HG02571 (cell line): ENCODE measurements at regions not wholly inside any gene's neighbourhood (a gene's known extent, or its start where the extent isn't known, plus 50 kb on each side); places are given as distances from the start of the nearest gene placed in this dataset.

Experiments
- ATAC-seq: cut with Tn5 transposase; IDR thresholded peaks from one replicate; pipeline ENCODE4 v1.9.1; 2021; ENCODE audit warnings: mild to moderate bottlenecking, moderate library complexity; ENCODE audit not compliant: unreplicated experiment

DNA sequence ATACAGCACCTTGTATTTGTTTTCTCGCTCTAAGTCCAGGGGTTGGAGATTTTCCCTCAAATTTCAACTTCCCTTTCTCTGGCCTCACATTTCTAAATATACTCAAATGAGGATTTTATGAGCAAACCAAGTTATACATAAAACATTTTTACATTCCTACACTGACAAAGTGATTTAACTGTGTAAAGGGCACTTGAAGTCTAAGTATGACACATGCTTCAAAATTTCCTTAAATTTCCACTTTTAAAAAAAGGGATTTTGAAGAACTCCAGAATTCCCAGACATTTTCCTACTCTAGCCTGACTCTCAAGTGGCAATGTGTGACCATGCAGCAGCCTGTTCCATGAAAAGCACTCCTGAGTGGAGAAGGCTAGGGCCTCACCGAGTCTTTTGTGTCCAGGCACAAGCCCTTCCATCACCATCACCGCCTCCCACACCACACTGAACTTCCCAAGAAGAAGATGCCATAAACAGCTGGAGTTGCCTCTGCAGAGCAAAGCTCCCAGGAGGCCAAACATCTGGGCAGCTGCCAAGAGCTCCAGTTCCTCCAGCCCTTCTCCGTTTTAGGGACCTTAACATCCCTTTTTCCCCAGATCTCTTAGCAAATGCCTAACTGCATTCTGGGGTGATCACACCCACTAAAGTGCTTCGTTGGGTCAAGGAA lies 68.9 kb downstream of the NCR2 start:
- ATAC-seq: no peak

DNA sequence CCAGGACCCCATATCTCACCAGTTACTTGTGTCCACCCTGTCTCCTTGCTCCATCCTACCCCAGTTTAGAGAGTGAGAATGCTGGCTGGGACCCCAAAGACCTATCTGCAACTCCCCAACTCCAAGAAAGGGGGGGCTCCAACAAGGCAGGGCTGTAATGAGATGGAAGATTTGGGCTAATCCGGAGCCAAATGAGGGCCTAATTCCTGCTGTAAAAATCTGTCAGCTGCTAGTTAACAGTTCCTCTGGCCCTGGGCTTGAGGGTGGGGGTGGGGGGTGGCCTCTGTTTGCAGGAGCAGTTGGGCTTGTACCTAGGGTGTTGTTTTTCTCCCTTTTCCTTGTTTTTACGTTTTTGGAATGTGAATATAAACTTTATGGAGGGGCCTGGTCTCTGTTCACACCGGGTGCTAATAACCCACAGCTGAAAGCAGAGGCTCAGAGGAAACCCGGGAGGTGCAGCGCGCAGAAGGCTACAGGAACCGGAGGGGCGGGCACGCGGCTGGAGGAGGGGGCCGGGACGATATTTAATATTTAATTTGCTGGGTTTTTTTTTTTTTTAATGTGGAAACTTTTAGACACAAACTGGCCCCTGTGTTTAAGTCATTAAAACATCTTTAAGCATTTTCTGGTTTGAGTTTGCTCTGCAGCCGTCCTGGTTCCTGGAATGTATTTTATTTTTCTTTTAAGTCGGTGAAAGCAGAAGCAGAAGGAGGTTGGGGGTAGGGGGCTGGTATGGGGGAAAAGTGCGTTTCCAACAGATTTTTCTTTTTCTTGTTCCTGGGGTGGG lies 70.7 kb downstream of the NCR2 start:
- no peak for ATAC-seq

DNA sequence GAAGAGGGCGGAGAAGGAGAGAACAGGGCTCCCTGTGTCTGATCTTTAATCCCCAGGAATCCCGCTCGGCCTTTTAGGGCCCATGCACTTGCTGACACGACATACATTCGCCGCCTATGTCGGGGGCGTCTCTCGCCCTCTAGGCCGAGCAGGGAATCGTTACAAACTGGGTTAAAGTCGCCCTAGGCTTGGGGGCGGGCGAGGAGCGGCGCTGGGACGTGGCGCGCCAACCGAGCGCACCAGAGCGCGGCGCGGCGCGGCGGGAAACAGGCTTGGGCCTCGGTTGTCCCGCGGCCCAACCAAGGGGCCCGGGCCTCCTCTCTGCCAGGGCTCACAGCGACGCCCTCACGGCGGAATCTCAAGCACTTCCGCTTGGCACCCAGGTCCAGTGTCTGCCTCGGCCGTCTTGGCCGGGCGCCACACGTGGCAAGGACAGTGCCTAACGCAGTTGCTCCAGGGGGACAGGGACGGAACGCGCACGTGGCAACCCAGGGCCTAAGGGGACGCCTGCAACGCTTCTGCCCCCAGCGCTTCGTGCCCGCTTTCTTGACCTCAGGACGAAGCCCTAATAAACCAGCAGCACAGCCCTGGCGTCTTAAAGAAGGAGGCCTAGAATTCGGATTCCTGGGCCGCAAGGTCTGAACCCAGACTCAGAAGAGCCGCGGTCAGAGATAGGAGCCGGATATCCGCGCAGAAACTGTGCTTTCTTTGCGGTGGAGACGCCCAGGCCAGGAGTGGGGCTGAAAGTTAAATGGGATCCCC lies 71.5 kb downstream of the NCR2 start:
- no peak for ATAC-seq

DNA sequence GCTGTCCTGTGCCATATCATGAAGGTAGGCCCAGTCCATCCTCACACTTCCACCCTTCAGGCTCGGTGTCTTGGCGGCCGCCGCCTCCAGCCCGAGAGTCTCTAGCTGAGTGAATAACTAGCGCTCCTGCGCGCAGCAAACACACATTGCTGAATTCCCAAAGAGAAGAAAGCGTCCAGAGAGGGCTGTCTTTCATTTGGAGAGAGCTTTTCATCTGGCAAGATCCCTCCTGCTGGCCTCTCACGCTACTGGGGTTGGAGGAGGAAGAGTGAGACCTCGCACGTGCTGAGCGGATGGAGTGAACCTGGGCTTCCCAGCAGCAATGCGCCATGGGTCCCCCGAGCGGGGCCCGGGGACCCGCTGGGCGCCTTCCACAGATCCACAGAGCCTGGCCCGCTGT lies 73.2 kb downstream of the NCR2 start:
- no peak for ATAC-seq

DNA sequence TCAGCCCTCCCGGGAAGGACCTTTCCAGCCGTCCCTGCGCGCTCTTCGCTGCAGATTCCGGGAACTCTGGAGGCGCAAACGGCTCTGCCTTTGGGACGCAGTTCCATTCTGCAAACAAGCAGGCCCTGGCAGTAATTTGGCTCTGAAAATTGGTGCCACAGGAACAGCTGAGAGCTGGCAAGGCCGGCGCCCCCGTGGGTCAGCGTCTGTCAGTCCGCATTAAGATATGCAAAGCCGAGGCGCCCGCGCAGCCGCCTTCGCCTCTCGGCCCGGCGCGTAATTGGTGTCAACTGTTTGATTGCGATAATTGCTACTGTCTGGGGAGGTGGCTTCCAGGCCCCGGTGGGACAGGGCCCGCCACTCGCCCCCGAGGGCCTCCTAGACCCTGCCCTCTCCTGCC lies 73.6 kb downstream of the NCR2 start:
- no peak for ATAC-seq

DNA sequence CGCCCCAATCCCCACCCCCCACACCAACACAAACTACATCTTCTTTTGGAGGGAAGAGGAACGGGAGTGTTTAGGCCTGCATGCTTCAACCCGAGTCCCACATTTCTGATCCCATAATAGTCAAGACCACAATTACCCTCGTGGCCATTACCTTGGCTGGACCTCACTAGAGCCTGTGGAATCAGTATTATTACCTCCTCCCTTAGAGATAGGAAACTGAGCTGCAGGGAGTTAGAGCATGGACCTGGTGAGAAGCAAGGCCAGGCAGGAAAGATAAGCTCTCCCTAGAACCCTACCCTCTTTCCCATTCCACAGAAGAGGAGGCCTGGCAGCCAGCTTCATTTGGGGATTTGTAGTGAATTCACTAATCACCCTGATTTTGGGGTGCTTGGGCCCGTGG lies 74.1 kb downstream of the NCR2 start:
- no peak for ATAC-seq

DNA sequence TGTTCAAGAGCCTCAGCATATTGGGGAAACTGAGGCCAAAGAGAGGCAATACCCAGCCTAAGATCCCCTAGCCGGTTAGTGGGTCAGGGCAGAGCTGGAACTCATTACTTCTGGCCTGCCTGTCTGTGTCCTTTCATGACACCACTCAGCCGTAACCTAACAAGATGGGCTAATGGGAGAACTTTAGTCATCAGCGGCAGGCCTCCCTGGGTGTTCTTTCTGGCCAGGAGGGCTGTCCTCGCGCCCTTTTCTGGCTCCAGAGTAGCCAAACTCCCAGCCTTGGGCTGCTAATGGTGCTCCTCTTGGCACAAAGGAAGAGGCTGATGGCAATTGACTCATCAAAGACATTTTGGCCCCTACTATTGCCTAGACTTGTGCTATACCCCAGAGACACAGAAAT lies 76.6 kb downstream of the NCR2 start:
- no peak for ATAC-seq

DNA sequence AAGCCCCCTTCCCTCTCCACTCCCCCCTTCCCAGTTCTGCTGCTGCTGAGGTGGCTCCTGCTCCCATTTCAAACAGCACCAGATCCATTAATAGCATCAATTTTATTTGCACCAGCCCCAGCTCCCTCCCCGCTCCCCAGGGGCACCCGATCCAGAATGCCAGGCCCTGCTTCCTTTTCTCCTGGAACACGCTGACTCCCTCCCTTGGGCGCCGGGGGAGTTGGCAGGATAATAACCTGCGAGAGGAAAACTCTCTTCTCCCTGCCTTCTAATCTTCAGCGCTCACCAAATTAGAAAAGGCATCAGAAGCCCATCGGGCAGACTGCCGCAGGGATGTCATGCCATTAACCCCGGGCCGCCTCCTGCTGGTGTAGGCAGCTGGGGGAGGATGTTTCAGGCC lies 77.8 kb downstream of the NCR2 start:
- ATAC-seq: no peak

DNA sequence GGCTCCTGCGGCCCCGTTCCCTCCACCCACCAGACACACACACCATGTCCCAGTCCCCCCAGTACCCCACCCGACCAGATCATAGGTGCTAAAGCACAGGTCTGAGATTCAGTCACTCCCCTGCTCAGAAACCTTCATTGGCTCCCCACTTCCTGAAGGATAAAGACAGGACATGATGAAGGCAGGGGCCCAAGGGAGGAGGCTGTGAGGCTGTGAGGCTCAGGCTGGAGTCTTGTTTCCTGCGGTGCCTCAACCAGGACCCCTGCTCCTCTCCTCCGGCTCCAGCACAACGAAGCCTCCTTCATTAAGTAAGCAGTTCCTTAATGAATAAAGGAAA lies 81.1 kb downstream of the NCR2 start:
- ATAC-seq: no peak

DNA sequence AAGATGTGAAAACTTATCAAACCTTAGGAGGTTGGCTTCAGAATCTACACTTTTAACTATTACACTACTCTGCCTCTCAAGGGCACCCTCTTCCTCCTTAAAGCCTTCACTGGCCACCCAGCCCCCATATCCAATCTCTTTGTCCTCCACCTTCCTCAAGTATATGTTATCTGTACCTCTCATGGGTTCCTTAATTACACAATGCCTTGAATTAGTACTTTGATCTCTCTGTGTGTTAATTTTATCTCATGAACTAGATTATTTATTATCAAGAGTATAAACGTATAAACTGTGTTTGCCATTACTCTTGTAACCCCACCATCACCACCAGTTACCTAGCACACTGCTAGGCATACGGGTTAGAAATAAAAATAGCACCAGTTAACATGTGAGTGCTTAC lies 83.3 kb downstream of the NCR2 start:
- no peak for ATAC-seq

DNA sequence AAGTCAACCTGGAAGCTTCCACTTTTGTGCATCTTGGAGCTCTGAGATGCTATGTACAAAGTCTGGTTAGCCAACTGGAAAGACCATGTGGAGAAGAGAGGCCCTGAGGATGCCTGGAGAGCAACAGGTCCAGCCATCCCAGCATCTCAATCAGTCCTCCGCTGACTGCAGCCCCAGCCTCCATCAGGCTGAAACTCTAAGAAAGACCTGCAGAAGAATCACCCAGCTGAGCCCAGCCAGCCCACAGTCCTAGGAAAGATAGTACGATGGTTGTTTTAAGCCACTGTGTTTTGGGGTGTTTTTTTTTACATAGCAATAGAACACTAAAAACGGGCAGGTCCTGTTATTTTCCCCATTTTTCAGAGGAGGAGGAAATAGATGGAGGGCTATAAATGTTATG lies 84.0 kb downstream of the NCR2 start:
- ATAC-seq: no peak

DNA sequence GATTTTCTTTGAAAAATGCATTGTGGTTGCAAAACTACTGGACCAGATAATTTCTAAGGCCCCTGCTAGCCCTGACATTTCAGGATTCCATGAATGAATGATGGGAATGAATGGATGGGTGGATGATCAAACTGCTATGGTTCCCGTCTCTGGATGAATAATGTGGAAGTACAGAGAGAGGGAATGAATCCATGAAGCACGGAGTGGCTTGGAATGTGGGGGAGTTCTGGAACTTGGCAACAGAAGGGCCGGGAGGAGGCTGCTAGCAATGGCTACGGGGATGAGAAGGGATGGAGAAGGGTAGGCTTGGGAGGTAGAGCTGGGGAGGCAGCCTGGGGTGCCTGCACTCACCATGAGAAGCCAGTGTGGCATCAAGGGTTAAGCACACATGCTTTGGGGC lies 84.8 kb downstream of the NCR2 start:
- ATAC-seq: no peak

DNA sequence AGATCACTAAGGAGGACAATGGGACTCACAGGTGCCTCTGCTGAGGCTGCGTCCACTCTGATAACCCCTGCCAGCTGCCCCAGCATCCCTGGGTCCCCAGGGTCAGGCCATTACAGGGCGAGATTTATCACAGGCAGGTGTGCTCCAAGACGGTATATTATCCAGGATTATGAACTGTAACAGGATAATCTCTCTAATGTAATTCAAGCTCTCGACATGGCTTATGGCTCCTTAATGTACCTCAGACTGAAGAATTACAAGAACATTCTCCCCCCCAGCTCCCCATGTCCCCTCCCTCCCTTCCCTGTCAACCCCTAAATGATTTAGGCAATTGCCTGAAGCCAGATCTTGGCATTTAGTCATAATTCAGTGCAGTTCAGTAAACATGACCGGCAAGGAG lies 86.8 kb downstream of the NCR2 start:
- ATAC-seq: no peak

DNA sequence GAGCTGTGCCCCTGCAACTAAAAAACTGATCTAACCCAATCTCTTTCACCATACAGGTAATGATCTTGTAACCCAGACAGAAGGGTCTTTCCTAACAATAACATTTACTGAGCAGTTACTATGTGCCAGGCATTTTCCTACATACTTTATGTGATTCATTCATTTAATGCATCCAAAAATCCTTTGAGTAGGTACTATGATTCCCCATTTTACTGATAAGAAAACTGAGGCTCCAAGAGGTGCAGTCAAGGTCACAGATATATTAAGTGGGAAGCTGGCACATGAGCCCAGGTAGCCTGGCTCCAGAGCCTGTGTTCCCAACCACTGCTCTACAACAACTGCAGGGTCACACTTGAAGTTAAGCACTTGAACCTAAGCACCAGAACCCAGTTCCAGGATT lies 87.6 kb downstream of the NCR2 start:
- ATAC-seq: no peak

DNA sequence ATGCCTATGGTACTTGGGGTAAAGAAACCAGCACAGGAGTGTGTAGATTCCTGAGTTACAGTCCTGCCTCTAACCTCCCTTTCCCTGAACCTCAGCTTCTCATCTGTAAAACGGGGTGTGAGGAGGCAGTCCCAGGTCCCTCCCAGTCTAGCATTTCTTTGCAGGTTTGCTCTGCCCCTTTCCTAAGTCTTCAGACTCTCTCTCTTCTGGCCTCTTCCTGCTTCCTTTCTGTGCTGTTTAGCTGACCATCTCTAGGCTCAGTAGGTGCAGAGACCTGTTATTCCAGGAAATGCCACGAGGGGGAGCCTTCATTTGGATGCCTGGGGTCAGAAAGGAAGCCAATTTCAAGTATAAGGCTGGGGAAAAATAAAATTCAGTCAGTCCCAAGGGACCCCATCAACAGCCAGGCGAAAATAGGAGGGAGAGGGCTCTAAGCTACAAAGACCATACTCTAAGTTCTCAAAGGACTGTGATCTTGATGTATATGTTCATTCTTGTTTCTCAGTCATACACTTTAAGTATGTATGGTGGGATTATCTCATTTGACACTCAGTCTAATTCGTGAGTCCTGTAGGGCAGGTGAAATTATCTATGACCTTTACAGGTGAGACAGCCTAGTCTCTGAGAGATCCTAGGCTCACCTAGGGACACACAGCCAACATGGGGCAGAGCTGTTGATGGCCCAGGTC lies 89.1 kb downstream of the NCR2 start:
- ATAC-seq: no peak

DNA sequence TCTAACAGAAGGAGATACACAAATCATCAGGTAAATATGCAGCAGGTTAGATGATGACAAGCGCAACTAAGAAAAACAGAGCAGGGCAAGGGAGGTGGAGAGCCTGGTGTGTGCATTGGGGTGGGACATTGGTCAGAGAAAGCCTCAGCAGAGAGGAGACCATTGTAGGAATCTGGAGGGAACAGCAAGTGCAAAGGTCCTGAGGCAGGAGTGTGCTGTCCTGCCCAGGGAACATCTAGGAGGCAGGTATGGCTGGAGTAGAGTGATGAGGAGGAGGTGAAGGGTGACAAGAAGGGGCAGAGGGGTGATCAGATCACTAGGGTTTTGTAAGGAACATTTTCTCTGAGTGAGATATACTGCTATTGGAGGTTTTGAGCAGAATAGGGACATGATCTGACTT lies 90.1 kb downstream of the NCR2 start:
- ATAC-seq: no peak

DNA sequence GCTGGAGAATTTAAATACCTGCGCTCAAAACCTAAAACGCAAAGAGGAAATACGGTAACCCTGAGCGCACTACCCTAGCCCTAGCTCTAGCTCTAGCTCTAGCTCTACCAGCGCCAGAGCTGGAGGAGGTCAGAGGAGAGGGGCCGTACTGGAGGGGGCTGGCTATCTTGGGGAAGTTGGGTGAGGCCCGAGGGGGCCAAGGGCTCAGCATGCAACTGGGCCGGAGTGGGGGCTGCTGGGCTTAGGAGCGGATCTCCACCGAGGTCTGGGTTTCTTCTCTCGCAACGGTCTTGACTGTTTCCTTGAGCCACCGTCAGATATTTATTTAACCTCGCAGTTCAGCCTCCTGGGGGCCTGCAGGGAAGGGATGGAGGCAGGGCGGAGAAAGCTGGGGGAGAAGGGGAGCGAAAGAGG lies 91.0 kb downstream of the NCR2 start:
- no peak for ATAC-seq

DNA sequence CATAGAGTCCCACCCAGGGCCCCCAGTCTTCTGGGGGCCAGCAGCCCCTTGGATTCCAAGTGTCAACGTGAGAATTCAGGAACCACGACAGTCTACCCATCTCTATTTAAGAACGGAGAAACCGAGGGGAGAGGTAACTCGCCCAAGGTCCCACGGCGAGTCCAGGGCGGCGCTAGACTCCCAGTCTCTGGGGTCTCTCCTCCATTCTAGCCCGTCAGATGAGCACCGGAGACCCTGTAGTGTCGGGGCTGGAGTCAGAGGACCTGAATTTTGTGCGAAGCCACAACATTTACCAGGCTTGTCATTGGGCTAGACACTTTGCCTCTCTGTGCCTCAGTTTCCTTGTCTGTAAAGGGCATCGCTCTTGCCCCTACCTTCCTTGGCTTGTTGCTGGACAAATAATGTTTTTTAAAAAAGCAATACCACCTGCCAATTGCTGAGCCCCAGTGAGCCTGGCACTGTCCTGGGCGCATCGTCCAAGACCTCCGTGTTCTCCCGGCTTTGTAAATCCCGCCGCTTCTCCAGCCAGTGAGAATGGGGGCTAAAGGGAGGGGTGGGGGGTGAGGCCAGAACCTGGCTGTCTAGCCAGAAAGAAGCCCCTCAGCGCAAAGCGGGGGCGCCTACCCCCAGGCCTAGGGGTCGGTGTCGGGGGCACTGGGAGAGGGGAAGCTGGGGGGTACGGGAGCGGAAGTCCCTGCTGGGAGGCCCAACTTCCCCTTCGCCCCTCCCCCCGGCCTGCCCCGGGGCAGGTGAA lies 91.7 kb downstream of the NCR2 start:
- ATAC-seq: no peak

DNA sequence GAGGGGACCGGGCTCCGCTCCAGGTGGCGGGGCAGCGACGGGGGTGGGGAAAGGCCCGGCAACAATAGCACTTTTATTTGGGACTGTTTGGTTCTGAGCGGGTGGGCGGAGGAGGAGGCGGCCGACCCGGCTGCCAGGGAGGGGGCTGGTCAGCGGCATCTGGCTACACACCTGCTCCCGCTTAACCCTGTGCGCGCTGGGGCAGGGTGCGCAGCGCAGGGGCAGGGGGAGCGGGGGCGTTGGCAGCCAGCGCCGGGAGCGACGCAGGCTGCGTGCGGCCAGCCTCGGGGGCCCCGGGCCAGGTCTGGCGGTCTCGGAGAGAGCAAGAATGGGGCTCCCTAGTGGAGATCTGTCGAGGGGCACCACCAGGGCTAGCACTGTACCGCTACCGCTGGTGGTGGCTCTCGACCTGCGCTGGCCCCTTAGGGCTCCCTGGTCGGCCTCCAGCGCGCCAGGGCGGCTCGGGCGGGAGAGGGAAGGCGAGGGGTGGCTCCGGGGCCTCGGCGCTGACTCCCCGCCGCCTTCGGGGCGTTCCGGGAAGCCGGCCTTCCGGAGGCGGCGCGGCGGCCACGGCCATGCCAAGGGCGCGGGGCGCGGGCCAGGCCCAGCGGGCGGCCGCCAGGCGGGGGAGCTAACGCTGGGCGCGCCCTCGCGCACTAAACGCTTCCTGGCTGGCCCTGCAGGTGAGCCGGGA lies 92.4 kb downstream of the NCR2 start:
- no peak for ATAC-seq

DNA sequence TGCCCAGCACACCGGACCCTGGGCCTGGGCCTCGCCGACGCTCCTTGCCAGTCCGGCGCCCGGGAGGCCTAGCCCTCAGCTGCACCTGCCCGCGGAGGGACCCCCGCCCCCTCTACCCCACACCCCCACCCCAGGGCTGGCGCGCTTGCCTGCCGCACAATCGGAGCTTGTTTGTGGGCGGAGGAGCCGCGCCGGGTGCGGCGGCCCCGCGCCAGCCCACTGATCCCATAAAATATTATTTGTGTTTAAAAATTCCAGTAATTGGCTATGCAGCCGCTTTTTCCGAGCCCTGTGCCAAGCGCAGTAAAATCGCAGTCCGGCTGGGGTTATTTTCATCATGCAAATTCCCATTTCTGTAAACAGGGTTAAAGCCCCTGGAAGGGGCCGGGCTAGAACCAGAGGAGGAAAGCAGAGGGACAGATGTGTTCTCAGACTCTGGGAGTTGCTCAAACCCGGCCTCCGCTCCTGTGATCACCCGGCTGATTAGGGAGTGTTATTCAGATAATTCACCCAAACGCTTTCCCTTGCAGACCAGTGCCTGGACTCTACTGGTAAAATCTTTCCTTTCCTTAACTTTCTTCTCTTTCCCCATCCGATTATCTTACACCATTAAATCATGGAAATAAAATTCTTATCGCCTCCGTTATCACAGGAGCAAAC lies 93.1 kb downstream of the NCR2 start:
- no peak for ATAC-seq
